ENCODE measurements at regions not wholly inside any gene's neighbourhood (a gene's known extent, or its start where the extent isn't known, plus 50 kb on each side); places are given as distances from the start of the nearest gene placed in this dataset.

DNA sequence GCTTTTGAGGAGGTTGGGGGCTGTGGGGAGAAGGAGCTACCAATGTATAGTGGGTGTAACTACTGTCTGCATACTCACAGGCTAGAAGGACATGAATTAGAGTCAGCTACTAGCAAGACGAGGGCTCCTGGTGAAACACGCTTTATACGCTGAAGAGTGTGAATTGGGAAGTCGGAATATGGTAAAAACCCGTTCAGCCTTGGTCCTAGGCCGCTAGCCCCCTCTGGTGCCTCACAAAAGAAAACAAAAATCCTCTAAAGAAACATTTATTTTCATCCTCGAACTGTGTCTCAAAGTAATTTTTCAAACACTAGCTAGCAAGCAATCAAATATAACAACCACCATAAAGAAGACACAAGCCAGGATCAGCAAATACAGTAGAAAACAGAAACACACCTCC lies 338.1 kb upstream of the SEMA3C start:
- TF ChIP-seq EZH2 (IDR thresholded peaks at IDR 0.05; ENCODE audit: low read length, missing control alignments) = no peak
- TF ChIP-seq, protein P1, sequence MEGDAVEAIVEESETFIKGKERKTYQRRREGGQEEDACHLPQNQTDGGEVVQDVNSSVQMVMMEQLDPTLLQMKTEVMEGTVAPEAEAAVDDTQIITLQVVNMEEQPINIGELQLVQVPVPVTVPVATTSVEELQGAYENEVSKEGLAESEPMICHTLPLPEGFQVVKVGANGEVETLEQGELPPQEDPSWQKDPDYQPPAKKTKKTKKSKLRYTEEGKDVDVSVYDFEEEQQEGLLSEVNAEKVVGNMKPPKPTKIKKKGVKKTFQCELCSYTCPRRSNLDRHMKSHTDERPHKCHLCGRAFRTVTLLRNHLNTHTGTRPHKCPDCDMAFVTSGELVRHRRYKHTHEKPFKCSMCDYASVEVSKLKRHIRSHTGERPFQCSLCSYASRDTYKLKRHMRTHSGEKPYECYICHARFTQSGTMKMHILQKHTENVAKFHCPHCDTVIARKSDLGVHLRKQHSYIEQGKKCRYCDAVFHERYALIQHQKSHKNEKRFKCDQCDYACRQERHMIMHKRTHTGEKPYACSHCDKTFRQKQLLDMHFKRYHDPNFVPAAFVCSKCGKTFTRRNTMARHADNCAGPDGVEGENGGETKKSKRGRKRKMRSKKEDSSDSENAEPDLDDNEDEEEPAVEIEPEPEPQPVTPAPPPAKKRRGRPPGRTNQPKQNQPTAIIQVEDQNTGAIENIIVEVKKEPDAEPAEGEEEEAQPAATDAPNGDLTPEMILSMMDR (conservative IDR thresholded peaks at IDR 0.05 in 1 of 2, IDR thresholded peaks at IDR 0.05 in 1 of 2; ENCODE audit: low read depth in 1 of 2, low read length in 2 of 2) = peak; percentile 25 to 38

All from fibroblast of lung (primary cell).